CD4-positive, alpha-beta T cell (primary cell): ENCODE measurements at regions not wholly inside any gene's neighbourhood (a gene's known extent, or its start where the extent isn't known, plus 50 kb on each side); places are given as distances from the start of the nearest gene placed in this dataset.

Experiments
- ATAC-seq: fragments of 200-7000 bp; cut with Tn5 transposase; one replicate; pipeline ENCODE4 v1.10.0; 2022; ENCODE audit warnings: mild to moderate bottlenecking; ENCODE audit not compliant: poor library complexity
- CTCF ChIA-PET: fragments of 350-600 bp; sonication (Branson Sonifier 250); formaldehyde crosslinking; loops from one replicate; lab custom pipeline; 2021; ENCODE audit warnings: antibody characterized with exemption, inconsistent platforms; lab: Charles Lee
- POLR2A ChIA-PET: fragments of 350-600 bp; sonication (Branson Sonifier 250); formaldehyde crosslinking; loops from one replicate; lab custom pipeline; 2021; ENCODE audit warnings: antibody characterized with exemption, inconsistent platforms; lab: Charles Lee
- DNase-seq, 14 experiments: peaks; one replicate each; pipeline ENCODE4 v3.0.0-alpha.2; 2013 to 2020; ENCODE audit warnings: mixed read lengths in 2 of 14
- H3K27ac ChIP-seq, 2 donors: one replicate each; pipeline versions ENCODE4 v1.5.1 to v1.7.0; 2013; ENCODE audit warnings: low read length in 2 of 2, low read depth in 1 of 2, mild to moderate bottlenecking in 1 of 2
- H3K27me3 ChIP-seq, 2 experiments: 1 replicate in 1 of 2; 2 replicates in 1 of 2; pipeline versions ENCODE4 v1.6.1 to v1.7.0; 2013; ENCODE audit warnings: low read length in 2 of 2, control low read depth in 1 of 2, mild to moderate bottlenecking in 1 of 2, moderate library complexity in 1 of 2; ENCODE audit not compliant: insufficient read depth in 2 of 2, control insufficient read depth in 1 of 2
- H3K36me3 ChIP-seq: one replicate; pipeline ENCODE4 v1.6.1; 2013; ENCODE audit warnings: low read length, control low read depth; ENCODE audit not compliant: insufficient read depth
- H3K4me1 ChIP-seq: one replicate; pipeline ENCODE4 v1.6.1; 2013; ENCODE audit warnings: low read length, control low read depth; ENCODE audit not compliant: insufficient read depth
- H3K4me3 ChIP-seq: one replicate; pipeline ENCODE4 v1.5.1; 2013; ENCODE audit warnings: mild to moderate bottlenecking, low read length, moderate library complexity
- H3K9me3 ChIP-seq, 2 experiments: 1 replicate in 1 of 2; 2 replicates in 1 of 2; pipeline versions ENCODE4 v1.6.1 to v1.7.0; 2013; ENCODE audit warnings: low read length in 2 of 2, mild to moderate bottlenecking in 2 of 2, control low read depth in 1 of 2, moderate library complexity in 1 of 2; ENCODE audit not compliant: control insufficient read depth in 1 of 2, insufficient read depth in 1 of 2
- H3K27ac Mint-ChIP-seq: one replicate; pipeline ENCODE4 v1.8.0; 2020; ENCODE audit warnings: mixed read lengths
- H3K27me3 Mint-ChIP-seq: one replicate; pipeline ENCODE4 v1.8.0; 2021; ENCODE audit warnings: mixed read lengths
- H3K36me3 Mint-ChIP-seq: one replicate; pipeline ENCODE4 v1.8.0; 2021; ENCODE audit warnings: low read depth, mixed read lengths
- H3K4me1 Mint-ChIP-seq: one replicate; pipeline ENCODE4 v1.8.0; 2021; ENCODE audit warnings: low read depth, mixed read lengths
- H3K4me3 Mint-ChIP-seq: one replicate; pipeline ENCODE4 v1.8.0; 2020; ENCODE audit warnings: mild to moderate bottlenecking, mixed read lengths
- H3K9me3 Mint-ChIP-seq: one replicate; pipeline ENCODE4 v1.8.0; 2020; ENCODE audit warnings: mixed read lengths
- CTCF ChIP-seq: fragments of 200-600 bp; IDR thresholded peaks from one replicate; pipeline ENCODE4 v1.8.0; 2022; ENCODE audit warnings: antibody characterized with exemption, mild to moderate bottlenecking
- intact Hi-C, 2 experiments: fragments of 100-400 bp; cut with DNase I in 1 of 2; cut with micrococcal nuclease in 1 of 2; formaldehyde crosslinking; loops; one replicate each; pipeline versions ENCODE4 v1.15.1 to v1.9.0; 2023 to 2025; cut with DNase I, micrococcal nuclease

GRCh38 chr10:108685863-108686531 is 1237.3 kb downstream of the XPNPEP1 start:
- Mint-ChIP-seq H3K27ac (no peak overlapping the region), H3K9me3 (peaks cover 13% of the 10 kb centered on the region), H3K27me3 (no peaks in the 10 kb centered on the region), H3K4me1 (no peaks in the 10 kb centered on the region), H3K36me3 (no peaks in the 10 kb centered on the region), H3K4me3 (no peak overlapping the region)
- DNase-seq, result no peak
- ChIA-PET POLR2A (no interaction called here), CTCF (no interaction called here)
- H3K27ac ChIP-seq, result no peak overlapping the region
- H3K27me3 ChIP-seq, result no peaks in the 10 kb centered on the region
- no peak for TF ChIP-seq CTCF
- H3K9me3 ChIP-seq, result peaks cover 0 to 3% of the 10 kb centered on the region in 2 experiments
- no peak overlapping the region for H3K4me3 ChIP-seq
- ATAC-seq, result no peak
- no peaks in the 10 kb centered on the region for H3K36me3 ChIP-seq
- H3K4me1 ChIP-seq, result no peaks in the 10 kb centered on the region
- intact Hi-C loops, result no loop called here

- H3K27ac Mint-ChIP-seq, result no peak overlapping the region
- H3K27ac ChIP-seq, result no peak overlapping the region
- H3K4me3 ChIP-seq, result no peak overlapping the region
- ATAC-seq, result no peak
- POLR2A ChIA-PET, result no interaction called here
- H3K4me3 Mint-ChIP-seq, result no peak overlapping the region
- H3K27me3 ChIP-seq, result no peaks in the 10 kb centered on the region
- no peak for TF ChIP-seq CTCF
- CTCF ChIA-PET, result no interaction called here
- peaks cover 0 to 3% of the 10 kb centered on the region in 2 experiments for H3K9me3 ChIP-seq
- H3K4me1 Mint-ChIP-seq, result no peaks in the 10 kb centered on the region
- intact Hi-C loops, result no loop called here
- H3K36me3 Mint-ChIP-seq, result no peaks in the 10 kb centered on the region
- H3K4me1 ChIP-seq, result no peaks in the 10 kb centered on the region
- H3K9me3 Mint-ChIP-seq, result peaks cover 11% of the 10 kb centered on the region
- no peak for DNase-seq
- H3K36me3 ChIP-seq, result no peaks in the 10 kb centered on the region
- H3K27me3 Mint-ChIP-seq, result no peaks in the 10 kb centered on the region
These were observed 1238.9 kb downstream of the XPNPEP1 start for GRCh38 chr10:108684431-108684830.

- no peak for DNase-seq
- Mint-ChIP-seq H3K27me3 (no peaks in the 10 kb centered on the region), H3K36me3 (no peaks in the 10 kb centered on the region), H3K9me3 (no peaks in the 10 kb centered on the region), H3K4me3 (no peak overlapping the region), H3K4me1 (no peaks in the 10 kb centered on the region), H3K27ac (no peak overlapping the region)
- ATAC-seq, result no peak
- Histone ChIP-seq H3K36me3 (no peaks in the 10 kb centered on the region), H3K27ac (no peak overlapping the region), H3K9me3 (no peaks in the 10 kb centered on the region), H3K4me3 (no peak overlapping the region), H3K4me1 (no peaks in the 10 kb centered on the region), H3K27me3 (no peaks in the 10 kb centered on the region)
- ChIA-PET POLR2A (no interaction called here), CTCF (no interaction called here)
- no peak for TF ChIP-seq CTCF
- intact Hi-C loops, result no loop called here
These were observed 1249.6 kb downstream of the XPNPEP1 start for GRCh38 chr10:108673741-108674140.
